M059J (cell line): ENCODE measurements at regions not wholly inside any gene's neighbourhood (a gene's known extent, or its start where the extent isn't known, plus 50 kb on each side); places are given as distances from the start of the nearest gene placed in this dataset.

Experiments used
- DNase-seq: peaks from one replicate; pipeline ENCODE4 v3.0.0-alpha.2; 2012; ENCODE audit warnings: low read depth

GRCh38 chr13:30126903-30127428, 180.4 kb downstream of the KATNAL1 start:
- peak; percentile 53 for DNase-seq

DNA sequence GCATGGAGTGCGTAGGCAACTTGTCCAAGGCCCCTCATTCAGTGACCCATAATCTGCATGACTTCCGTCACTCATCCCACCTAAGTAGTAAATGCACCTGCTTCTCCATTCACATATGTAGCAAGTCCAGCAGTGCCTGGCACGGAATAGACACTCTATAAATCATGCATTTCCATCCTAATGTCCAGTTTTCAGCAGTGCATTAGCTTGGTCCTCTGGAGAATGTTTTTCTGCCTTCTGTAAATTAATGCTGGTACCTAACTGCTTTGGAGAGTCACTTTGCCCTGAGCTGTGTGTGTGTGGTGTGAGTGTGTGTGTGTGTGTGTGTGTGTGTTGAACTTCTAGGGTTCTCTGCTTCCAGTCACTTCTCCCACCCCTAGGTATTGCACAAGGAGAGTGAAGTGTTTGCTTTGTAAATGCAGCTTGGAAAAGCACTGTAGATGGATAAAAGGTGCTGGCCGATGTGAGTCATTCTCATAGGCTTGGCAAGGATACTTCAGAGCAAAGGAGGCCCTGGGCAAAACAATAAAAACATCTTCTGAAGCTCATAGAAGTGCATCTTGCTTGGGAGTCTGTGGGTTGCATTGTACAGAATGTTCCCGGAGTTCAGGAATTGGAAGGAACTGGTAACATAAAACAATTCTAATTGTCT, 181.8 kb downstream of the KATNAL1 start:
- peak; percentile 89 for DNase-seq

- no peak for DNase-seq
Observed at GRCh38 chr13:30124131-30124768, 183.1 kb downstream of the KATNAL1 start.

DNA sequence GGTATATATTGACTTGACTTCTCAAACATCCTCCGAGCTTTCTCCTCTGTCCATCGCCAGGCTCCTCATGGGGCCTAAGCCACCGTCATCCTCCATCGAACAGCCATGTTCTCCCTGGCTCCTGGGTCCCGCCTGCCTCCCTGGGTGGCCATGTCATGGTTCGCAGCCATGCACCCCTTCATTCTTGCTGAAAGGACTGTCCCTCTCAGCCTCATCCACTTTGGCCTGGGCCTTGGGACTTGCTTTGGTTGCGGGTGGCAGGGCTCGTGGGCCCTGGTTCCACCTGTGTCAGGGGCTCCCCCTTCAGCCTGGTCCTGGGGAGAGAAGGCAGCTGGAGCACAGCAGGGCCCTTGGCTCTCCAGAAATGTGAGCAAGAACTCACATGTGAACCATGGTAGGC, 183.8 kb downstream of the KATNAL1 start:
- no peak for DNase-seq

- peak; percentile 57 for DNase-seq
Observed at GRCh38 chr13:30121666-30122065, 185.7 kb downstream of the KATNAL1 start.

- no peak for DNase-seq
Observed at GRCh38 chr13:30121244-30121643, 186.1 kb downstream of the KATNAL1 start.

DNA sequence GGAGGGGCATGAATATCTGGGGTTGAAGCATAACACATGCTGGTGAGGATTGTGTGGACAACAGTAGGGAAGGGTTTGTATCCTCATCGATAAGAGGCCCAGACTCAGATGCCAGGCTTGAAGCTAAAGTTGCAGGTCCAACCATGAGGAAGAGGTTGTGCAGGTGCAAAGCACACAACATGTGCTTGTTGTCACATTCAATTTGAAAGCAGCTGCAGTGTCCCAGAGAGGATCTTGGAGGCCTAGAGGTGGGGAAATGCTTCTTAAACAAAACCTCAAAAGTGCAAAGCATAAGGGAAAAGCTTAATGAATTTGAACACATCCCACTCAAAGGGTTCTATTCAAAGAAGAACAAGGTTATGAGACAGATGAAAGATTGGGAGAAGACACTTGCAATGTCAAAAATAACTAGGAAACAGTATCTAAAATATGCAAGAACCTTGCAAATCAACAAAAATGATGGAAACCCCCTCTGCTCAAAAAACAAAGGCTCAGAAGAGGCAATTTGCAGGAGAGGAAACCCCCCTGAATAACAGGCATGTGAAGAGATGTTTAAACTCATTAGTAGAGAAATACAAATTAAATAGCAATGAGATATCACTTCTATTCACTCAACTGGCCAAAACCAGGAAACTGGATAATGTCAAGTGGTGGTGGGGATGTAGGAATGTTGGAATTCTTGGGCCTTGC, 187.1 kb downstream of the KATNAL1 start:
- no peak for DNase-seq

DNA sequence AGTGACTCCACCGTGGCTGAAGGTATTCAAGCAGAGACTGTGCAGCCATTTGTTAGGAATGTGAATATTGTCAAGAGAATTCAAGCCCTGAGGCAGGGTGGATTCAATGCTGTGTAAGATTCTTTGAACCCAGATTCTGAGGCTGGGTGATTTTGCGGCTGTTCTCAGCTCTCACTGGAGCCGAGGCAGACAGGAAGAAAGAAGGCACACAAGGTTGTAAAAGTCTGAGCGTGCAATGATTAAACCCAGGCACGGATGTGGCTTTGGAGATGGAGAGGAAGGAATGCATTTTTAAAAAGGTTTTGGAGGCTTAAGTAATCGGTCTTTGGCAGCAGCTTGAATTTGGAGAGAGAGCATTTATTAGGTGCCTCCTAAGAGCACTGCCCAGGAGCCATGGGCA, 187.9 kb downstream of the KATNAL1 start:
- DNase-seq = peak; percentile 92

GRCh38 chr13:30116379-30116778, 191.0 kb downstream of the KATNAL1 start:
- no peak for DNase-seq

DNA sequence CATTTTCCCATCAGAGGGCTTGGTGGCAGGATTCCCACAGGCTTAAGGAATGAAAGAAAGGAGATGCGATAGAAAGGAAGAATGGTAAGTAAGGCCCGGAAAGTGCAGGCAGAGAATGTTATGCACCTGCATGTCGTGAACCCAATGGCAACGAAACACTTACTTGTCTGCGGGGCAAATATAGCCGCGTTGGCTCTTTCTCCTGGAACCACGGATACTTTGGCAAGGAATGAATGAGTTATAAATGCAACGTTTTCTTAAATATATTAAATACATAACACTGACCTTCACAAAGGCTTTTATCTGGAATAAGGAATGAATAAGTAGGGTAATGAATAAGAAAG, 192.1 kb downstream of the KATNAL1 start:
- DNase-seq = no peak

DNA sequence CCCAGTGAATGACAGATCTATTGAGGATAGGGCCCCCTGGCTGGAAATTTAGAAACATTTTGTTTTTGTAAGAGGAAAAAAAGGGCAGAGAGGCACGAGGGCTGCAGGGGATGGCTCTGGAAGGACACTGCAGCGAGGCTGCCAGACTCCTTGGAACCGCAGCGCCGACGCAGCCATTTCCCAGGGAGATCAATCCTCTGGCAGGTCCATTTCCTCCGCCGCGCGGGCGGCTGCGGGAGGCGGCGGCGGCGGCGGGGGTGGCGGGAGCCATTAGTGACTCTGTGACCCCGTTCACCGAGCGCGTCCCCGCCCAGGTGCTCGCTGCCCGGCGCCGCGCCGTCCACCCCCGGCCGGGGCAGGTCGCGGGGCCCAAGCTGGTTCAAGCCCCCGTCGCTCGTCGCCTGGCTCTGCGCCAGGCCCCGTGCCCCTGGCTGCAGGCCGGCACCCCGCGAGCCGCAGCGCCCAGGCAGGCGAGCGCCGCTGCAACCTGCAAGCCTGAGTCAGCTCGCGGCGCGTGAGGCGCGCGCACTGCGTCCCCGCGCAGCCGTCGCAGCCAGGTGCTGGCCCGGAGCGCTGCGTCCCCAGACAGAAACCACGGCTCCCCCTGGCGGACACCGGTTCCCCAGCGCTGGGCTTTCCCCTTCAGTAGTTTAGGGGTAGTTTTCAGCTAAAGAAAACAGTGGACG, 192.6 kb downstream of the KATNAL1 start:
- DNase-seq = peak; percentile 74

- DNase-seq = no peak
Observed at GRCh38 chr13:30113983-30114570, 193.3 kb downstream of the KATNAL1 start.

DNA sequence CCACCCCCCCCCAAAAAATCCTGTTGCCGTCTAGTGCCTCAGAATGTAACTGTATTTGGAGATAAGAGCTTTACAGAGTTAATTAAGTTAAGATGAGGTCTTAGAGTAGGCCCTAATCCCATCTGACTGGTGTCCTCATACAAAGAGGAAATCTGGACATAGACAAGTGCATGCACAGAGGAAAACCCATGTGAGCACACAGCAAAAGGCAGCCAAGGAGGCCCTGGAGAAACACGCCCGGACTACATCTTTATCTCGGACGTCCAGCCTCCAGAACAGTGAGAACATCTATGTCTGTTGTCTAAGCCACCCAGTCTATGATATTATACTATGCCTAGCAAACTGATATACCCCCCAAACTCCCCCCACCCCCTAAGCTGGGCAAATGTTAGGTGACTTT, 193.8 kb downstream of the KATNAL1 start:
- no peak for DNase-seq

GRCh38 chr13:30112602-30113435, 194.5 kb downstream of the KATNAL1 start:
- peak; percentile 73 for DNase-seq

GRCh38 chr13:30111810-30112209, 195.5 kb downstream of the KATNAL1 start:
- DNase-seq = no peak

- DNase-seq = no peak
Observed at GRCh38 chr13:30110301-30111070, 196.9 kb downstream of the KATNAL1 start.

DNA sequence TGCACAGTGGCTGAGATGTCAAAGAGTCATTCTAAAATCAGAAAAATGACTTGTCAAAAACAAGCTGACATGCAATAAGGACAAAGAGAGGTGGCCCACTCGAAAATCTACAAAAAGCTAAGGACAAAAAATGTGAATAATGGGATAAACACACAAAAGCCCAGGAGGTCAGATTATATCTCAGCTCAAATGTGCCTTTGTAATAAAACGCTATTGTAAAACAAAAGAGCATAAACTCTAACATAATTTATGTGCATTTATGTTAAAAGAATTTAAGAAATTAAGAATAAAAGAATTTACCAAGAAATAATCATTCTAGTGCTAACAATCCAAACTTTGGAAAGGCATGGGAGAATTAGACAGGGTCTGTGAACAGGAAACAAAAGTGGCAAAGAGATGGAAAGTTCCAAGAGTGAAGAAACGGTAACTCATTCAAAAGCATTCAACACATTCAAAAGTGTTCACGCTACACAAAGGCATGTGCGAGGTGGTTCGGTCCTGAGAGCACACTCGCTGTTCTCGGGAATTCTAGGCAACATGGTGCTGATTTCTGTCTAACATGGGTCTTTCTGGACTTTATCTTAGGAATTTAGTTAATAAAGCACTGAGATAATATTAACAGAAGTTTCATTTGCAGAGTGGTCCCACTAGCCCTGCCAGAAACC, 197.7 kb downstream of the KATNAL1 start:
- no peak for DNase-seq

DNA sequence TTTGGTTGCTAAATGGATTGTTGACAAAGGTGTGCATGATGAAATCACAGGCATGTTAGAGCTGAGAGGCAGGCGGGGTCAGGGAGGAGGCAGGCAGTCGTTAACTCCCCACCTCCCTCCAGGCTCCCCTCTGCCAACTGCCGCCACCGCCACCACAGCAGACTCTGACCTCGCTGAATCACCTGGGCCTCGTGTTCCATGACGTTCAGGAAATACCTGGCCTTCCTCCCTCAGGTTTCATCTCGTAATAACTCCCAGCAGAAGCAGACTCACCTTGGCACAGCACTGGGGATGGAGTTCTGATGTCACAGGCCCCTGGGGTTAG, 198.5 kb downstream of the KATNAL1 start:
- DNase-seq = no peak

- DNase-seq = no peak
Observed at GRCh38 chr13:30108216-30108912, 199.0 kb downstream of the KATNAL1 start.
